ENCODE measurements at regions not wholly inside any gene's neighbourhood (a gene's known extent, or its start where the extent isn't known, plus 50 kb on each side); places are given as distances from the start of the nearest gene placed in this dataset.

DNA sequence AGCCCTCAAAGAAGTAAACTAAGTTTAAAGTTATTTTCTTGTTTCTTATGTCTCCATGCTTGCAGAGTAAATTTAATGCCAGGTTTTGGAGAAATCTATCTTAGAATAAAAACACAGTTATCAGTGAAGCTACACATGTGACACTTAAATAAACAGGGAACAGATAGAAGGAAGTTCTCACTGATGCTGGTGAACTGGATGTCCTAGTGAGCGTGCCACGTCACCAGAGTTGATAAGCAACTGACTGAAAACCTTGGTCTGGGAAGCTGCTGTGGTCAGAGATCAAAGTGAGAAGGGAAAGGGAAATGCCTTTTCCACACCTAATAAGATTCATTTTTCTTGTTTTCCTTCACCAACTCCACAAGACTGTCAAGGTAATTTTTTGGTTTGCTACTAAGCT is 74.8 kb upstream of the PCED1B start:
- H3K27me3 ChIP-seq (ENCODE audit: control insufficient read depth, insufficient read depth, low read length): no peaks in the 10 kb centered on the region
- no peaks in the 10 kb centered on the region for H3K9me3 ChIP-seq (ENCODE audit: control insufficient read depth, insufficient read depth, low read length)
- ChIA-PET CTCF (no interaction called here), POLR2A (no interaction called here)
- H3K4me3 ChIP-seq (ENCODE audit: low read depth, low read length): no peak overlapping the region
- no peak overlapping the region for H3K27ac ChIP-seq (ENCODE audit: low read depth, low read length)
- no peak for DNase-seq (ENCODE audit: low read depth, low spot score)
- TF ChIP-seq, protein P1, sequence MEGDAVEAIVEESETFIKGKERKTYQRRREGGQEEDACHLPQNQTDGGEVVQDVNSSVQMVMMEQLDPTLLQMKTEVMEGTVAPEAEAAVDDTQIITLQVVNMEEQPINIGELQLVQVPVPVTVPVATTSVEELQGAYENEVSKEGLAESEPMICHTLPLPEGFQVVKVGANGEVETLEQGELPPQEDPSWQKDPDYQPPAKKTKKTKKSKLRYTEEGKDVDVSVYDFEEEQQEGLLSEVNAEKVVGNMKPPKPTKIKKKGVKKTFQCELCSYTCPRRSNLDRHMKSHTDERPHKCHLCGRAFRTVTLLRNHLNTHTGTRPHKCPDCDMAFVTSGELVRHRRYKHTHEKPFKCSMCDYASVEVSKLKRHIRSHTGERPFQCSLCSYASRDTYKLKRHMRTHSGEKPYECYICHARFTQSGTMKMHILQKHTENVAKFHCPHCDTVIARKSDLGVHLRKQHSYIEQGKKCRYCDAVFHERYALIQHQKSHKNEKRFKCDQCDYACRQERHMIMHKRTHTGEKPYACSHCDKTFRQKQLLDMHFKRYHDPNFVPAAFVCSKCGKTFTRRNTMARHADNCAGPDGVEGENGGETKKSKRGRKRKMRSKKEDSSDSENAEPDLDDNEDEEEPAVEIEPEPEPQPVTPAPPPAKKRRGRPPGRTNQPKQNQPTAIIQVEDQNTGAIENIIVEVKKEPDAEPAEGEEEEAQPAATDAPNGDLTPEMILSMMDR (IDR thresholded peaks at IDR 0.05; ENCODE audit: low read depth, low read length): no peak

DNA sequence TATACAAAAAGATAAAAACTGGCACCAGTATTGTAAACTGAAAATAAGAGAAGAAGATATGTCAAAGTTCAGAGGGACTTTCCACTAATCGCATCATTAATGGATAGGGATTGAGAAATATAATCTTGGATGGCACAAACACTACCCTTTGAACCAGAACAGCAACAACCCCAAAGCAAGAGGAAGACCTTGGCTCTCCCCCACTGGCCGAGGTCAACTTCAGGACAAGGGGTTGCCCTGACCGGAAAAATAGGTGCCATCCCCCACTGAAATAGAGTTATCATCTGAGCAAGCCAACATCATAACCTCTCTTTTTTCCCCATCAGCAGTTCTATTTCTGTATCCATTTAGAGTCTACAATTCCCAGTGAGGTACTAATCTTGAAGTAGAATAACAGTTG is 72.4 kb upstream of the PCED1B start:
- POLR2A ChIA-PET: no interaction called here
- Histone ChIP-seq H3K9me3 (ENCODE audit: control insufficient read depth, insufficient read depth, low read length) (no peaks in the 10 kb centered on the region), H3K4me3 (ENCODE audit: low read depth, low read length) (no peak overlapping the region), H3K27me3 (ENCODE audit: control insufficient read depth, insufficient read depth, low read length) (no peaks in the 10 kb centered on the region), H3K27ac (ENCODE audit: low read depth, low read length) (no peak overlapping the region)
- DNase-seq (ENCODE audit: low read depth, low spot score): no peak
- CTCF ChIA-PET: interaction anchor here (1.1 kb wide), 1 partner anchor 13 kb away, joined by 3 read pairs; no protein-coding TSS in a partner anchor
- TF ChIP-seq, protein P1 (IDR thresholded peaks at IDR 0.05; ENCODE audit: low read depth, low read length): no peak

DNA sequence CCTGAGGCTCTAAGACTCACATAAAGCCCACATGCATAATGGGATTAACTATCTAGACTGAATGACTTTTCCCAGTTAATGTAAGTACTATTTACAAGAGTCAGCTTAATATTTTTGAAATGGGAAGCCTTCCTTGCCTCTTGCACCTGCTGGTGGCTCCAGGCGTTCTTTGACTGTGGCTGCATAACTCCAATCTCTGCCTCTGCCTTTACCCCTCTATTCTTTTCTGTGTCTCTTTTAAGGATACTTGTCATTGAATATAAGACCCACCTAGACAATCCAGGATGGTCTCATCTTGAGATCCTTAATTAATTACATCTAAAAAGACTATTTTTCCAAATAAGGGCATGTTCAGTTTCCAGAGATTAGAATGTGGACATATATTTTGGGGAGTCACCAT is 66.9 kb upstream of the PCED1B start:
- ChIA-PET CTCF (interaction anchor here (1.3 to 1.6 kb wide), 2 partner anchors 8 to 9 kb away, joined by 3 to 4 read pairs; no protein-coding TSS in a partner anchor), POLR2A (no interaction called here)
- Histone ChIP-seq H3K4me3 (ENCODE audit: low read depth, low read length) (no peak overlapping the region), H3K9me3 (ENCODE audit: control insufficient read depth, insufficient read depth, low read length) (no peaks in the 10 kb centered on the region), H3K27ac (ENCODE audit: low read depth, low read length) (no peak overlapping the region), H3K27me3 (ENCODE audit: control insufficient read depth, insufficient read depth, low read length) (no peaks in the 10 kb centered on the region)
- TF ChIP-seq, protein P1 (IDR thresholded peaks at IDR 0.05; ENCODE audit: low read depth, low read length): no peak
- no peak for DNase-seq (ENCODE audit: low read depth, low spot score)

DNA sequence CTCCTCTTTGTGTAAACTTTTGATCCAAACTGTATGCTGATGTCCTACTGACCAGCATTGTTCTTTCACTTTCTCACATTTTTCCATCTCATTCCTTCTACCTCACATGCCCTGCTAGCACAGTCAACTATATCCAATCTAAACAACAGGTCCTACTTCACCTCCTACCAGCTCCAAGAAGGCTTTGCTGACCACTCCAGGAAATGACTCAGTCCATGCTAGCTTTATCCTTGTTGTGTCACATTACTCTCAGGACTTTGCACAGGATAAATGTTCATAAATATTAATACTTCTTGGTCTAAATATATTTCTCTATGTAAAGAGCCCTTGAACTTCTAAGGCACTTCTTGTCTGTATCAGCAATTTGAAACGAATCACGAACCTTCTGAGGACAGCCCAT is 64.9 kb upstream of the PCED1B start:
- DNase-seq (ENCODE audit: low read depth, low spot score): peak; percentile 84
- TF ChIP-seq, protein P1 (IDR thresholded peaks at IDR 0.05; ENCODE audit: low read depth, low read length): no peak
- POLR2A ChIA-PET: interaction anchor here (0.6 kb wide), 2 partner anchors 491 to 657 kb away, joined by 3 to 4 read pairs; no protein-coding TSS in a partner anchor
- H3K27ac ChIP-seq (ENCODE audit: low read depth, low read length): peak overlapping the region; percentile 74
- no peaks in the 10 kb centered on the region for H3K9me3 ChIP-seq (ENCODE audit: control insufficient read depth, insufficient read depth, low read length)
- H3K27me3 ChIP-seq (ENCODE audit: control insufficient read depth, insufficient read depth, low read length): no peaks in the 10 kb centered on the region
- peak overlapping the region; percentile 26 for H3K4me3 ChIP-seq (ENCODE audit: low read depth, low read length)
- CTCF ChIA-PET: interaction anchor here (1.2 to 2.3 kb wide), 3 partner anchors 18 to 1009 kb away, joined by 3 to 9 read pairs (median 8); no protein-coding TSS in a partner anchor

DNA sequence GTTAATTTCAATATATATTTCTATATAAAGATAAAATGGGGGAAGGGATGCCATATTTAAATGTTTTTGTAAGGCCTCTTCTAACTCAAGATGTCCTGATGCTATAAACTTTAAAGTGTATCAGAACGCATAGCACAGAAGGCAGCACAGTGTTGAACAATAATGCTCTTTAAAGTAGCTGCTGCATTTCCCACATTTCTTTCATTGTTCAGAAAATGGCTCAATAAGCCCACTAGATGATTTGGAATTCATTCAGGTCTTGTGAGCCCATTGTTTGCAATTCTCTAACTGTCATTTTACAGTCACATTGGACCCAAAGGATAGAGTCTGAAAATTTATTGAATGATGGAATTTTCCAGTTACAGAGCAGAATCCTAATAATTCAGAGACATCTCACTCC is 64.0 kb upstream of the PCED1B start:
- DNase-seq (ENCODE audit: low read depth, low spot score): no peak
- TF ChIP-seq, protein P1 (IDR thresholded peaks at IDR 0.05; ENCODE audit: low read depth, low read length): no peak
- Histone ChIP-seq H3K27ac (ENCODE audit: low read depth, low read length) (no peak overlapping the region), H3K27me3 (ENCODE audit: control insufficient read depth, insufficient read depth, low read length) (no peaks in the 10 kb centered on the region), H3K9me3 (ENCODE audit: control insufficient read depth, insufficient read depth, low read length) (no peaks in the 10 kb centered on the region), H3K4me3 (ENCODE audit: low read depth, low read length) (no peak overlapping the region)
- POLR2A ChIA-PET: no interaction called here
- CTCF ChIA-PET: interaction anchor here (1.2 to 2.3 kb wide), 3 partner anchors 17 to 1010 kb away, joined by 3 to 9 read pairs (median 8); no protein-coding TSS in a partner anchor
